Activated B cell treated with CpG ODN at 0.5 μM for 24 hours (primary cell): ENCODE measurements at regions not wholly inside any gene's neighbourhood (a gene's known extent, or its start where the extent isn't known, plus 50 kb on each side); places are given as distances from the start of the nearest gene placed in this dataset.

Source experiments
- ATAC-seq: fragments of 200-7000 bp; cut with Tn5 transposase; one replicate; pipeline ENCODE4 v1.10.0; 2021; ENCODE audit warnings: low read depth, mild to moderate bottlenecking, moderate library complexity
- CTCF ChIA-PET: fragments of 350-600 bp; sonication (Branson Sonifier 250); formaldehyde crosslinking; loops from one replicate; lab custom pipeline; 2021; ENCODE audit warnings: antibody characterized with exemption; lab: Charles Lee
- POLR2A ChIA-PET: fragments of 350-600 bp; sonication (Branson Sonifier 250); formaldehyde crosslinking; loops from one replicate; lab custom pipeline; 2021; ENCODE audit warnings: antibody characterized with exemption; lab: Charles Lee
- DNase-seq: peaks from one replicate; pipeline ENCODE4 v3.0.0; 2022
- H3K27ac Mint-ChIP-seq: one replicate; pipeline ENCODE4 v1.8.0; 2020; ENCODE audit warnings: mixed read lengths
- H3K27me3 Mint-ChIP-seq: one replicate; pipeline ENCODE4 v1.8.0; 2021; ENCODE audit warnings: mixed read lengths
- H3K36me3 Mint-ChIP-seq: one replicate; pipeline ENCODE4 v1.8.0; 2021; ENCODE audit warnings: low read depth, mixed read lengths
- H3K4me1 Mint-ChIP-seq: one replicate; pipeline ENCODE4 v1.8.0; 2021; ENCODE audit warnings: mixed read lengths
- H3K4me3 Mint-ChIP-seq: one replicate; pipeline ENCODE4 v1.8.0; 2020; ENCODE audit warnings: mild to moderate bottlenecking, mixed read lengths
- H3K9me3 Mint-ChIP-seq: one replicate; pipeline ENCODE4 v1.8.0; 2020; ENCODE audit warnings: mixed read lengths
- CTCF ChIP-seq: fragments of 200-600 bp; IDR thresholded peaks from one replicate; pipeline ENCODE4 v1.8.0; 2022; ENCODE audit warnings: antibody characterized with exemption, mild to moderate bottlenecking
- intact Hi-C: fragments of 100-400 bp; cut with micrococcal nuclease; formaldehyde crosslinking; loops from one replicate; pipeline ENCODE4 v1.15.1; 2024

- ChIA-PET CTCF (no interaction called here), POLR2A (no interaction called here)
- intact Hi-C loops: no loop called here
- no peaks in the 10 kb centered on the region for H3K4me1 Mint-ChIP-seq
- DNase-seq: no peak
- no peak for TF ChIP-seq CTCF
- no peaks in the 10 kb centered on the region for H3K36me3 Mint-ChIP-seq
- no peak overlapping the region for H3K4me3 Mint-ChIP-seq
- peaks cover 3% of the 10 kb centered on the region for H3K9me3 Mint-ChIP-seq
- no peaks in the 10 kb centered on the region for H3K27me3 Mint-ChIP-seq
- no peak overlapping the region for H3K27ac Mint-ChIP-seq
- ATAC-seq: no peak
These were observed 418.8 kb downstream of the OTOL1 start for GRCh38 chr3:161915418-161915750.

GRCh38 chr3:161920196-161920595 is 423.6 kb downstream of the OTOL1 start:
- no peaks in the 10 kb centered on the region for H3K27me3 Mint-ChIP-seq
- peaks cover 4% of the 10 kb centered on the region for H3K9me3 Mint-ChIP-seq
- H3K4me3 Mint-ChIP-seq: no peak overlapping the region
- ChIA-PET POLR2A (no interaction called here), CTCF (no interaction called here)
- no peaks in the 10 kb centered on the region for H3K36me3 Mint-ChIP-seq
- DNase-seq (no peak), ATAC-seq (no peak)
- no peak overlapping the region for H3K27ac Mint-ChIP-seq
- H3K4me1 Mint-ChIP-seq: no peaks in the 10 kb centered on the region
- no peak for TF ChIP-seq CTCF
- intact Hi-C loops: no loop called here

GRCh38 chr3:161925749-161926360 is 429.2 kb downstream of the OTOL1 start:
- peaks cover 8% of the 10 kb centered on the region for H3K9me3 Mint-ChIP-seq
- no peak for DNase-seq
- ChIA-PET POLR2A (no interaction called here), CTCF (no interaction called here)
- H3K4me1 Mint-ChIP-seq: no peaks in the 10 kb centered on the region
- no peak overlapping the region for H3K27ac Mint-ChIP-seq
- H3K4me3 Mint-ChIP-seq: no peak overlapping the region
- no peak for TF ChIP-seq CTCF
- no peaks in the 10 kb centered on the region for H3K27me3 Mint-ChIP-seq
- no peak for ATAC-seq
- intact Hi-C loops: no loop called here
- no peaks in the 10 kb centered on the region for H3K36me3 Mint-ChIP-seq

GRCh38 chr3:161927131-161927530 is 430.5 kb downstream of the OTOL1 start:
- POLR2A ChIA-PET: no interaction called here
- CTCF ChIA-PET: no interaction called here
- no peaks in the 10 kb centered on the region for H3K4me1 Mint-ChIP-seq
- H3K27ac Mint-ChIP-seq: no peak overlapping the region
- no peaks in the 10 kb centered on the region for H3K36me3 Mint-ChIP-seq
- H3K27me3 Mint-ChIP-seq: no peaks in the 10 kb centered on the region
- no peak for DNase-seq
- TF ChIP-seq CTCF: no peak
- intact Hi-C loops: no loop called here
- H3K9me3 Mint-ChIP-seq: peaks cover 11% of the 10 kb centered on the region
- no peak for ATAC-seq
- no peak overlapping the region for H3K4me3 Mint-ChIP-seq

- no peaks in the 10 kb centered on the region for H3K27me3 Mint-ChIP-seq
- peaks cover under 1% of the 10 kb centered on the region for H3K9me3 Mint-ChIP-seq
- H3K27ac Mint-ChIP-seq: no peak overlapping the region
- POLR2A ChIA-PET: no interaction called here
- ATAC-seq (no peak), DNase-seq (no peak)
- TF ChIP-seq CTCF: no peak
- H3K36me3 Mint-ChIP-seq: no peaks in the 10 kb centered on the region
- no peaks in the 10 kb centered on the region for H3K4me1 Mint-ChIP-seq
- CTCF ChIA-PET: no interaction called here
- H3K4me3 Mint-ChIP-seq: no peak overlapping the region
- intact Hi-C loops: no loop called here
These were observed 443.5 kb downstream of the OTOL1 start for GRCh38 chr3:161939918-161940620.
